ENCODE measurements at regions not wholly inside any gene's neighbourhood (a gene's known extent, or its start where the extent isn't known, plus 50 kb on each side); places are given as distances from the start of the nearest gene placed in this dataset.

DNA sequence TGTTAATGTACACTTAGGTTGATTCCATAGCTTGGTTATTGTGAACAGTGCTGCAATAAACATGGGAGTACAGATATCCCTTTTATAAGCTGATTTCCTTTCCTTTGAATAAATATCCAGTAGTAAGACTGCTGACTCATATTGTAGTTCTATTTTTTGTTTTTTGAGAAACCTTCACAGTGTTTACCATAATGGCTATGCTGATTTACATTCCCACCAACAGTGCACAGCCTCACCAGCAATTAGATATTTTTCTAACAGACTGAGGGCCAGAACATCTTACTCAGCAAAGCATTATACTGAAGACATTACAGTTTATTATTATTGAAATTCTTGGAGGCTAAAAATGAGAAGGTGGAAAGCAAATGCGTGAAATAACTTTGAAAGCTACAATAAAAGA is 187.3 kb upstream of the HEY2 start:
- TF ChIP-seq, protein P1, sequence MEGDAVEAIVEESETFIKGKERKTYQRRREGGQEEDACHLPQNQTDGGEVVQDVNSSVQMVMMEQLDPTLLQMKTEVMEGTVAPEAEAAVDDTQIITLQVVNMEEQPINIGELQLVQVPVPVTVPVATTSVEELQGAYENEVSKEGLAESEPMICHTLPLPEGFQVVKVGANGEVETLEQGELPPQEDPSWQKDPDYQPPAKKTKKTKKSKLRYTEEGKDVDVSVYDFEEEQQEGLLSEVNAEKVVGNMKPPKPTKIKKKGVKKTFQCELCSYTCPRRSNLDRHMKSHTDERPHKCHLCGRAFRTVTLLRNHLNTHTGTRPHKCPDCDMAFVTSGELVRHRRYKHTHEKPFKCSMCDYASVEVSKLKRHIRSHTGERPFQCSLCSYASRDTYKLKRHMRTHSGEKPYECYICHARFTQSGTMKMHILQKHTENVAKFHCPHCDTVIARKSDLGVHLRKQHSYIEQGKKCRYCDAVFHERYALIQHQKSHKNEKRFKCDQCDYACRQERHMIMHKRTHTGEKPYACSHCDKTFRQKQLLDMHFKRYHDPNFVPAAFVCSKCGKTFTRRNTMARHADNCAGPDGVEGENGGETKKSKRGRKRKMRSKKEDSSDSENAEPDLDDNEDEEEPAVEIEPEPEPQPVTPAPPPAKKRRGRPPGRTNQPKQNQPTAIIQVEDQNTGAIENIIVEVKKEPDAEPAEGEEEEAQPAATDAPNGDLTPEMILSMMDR (IDR thresholded peaks at IDR 0.05; ENCODE audit: low read depth, low read length): no peak
- H3K4me3 ChIP-seq (ENCODE audit: low read depth, low read length): no peak overlapping the region
- in situ Hi-C loops (cut with HindIII; ENCODE audit: low sequenced_read_pairs): no loop called here
- no peak for DNase-seq (ENCODE audit: low read depth, low spot score)

DNA sequence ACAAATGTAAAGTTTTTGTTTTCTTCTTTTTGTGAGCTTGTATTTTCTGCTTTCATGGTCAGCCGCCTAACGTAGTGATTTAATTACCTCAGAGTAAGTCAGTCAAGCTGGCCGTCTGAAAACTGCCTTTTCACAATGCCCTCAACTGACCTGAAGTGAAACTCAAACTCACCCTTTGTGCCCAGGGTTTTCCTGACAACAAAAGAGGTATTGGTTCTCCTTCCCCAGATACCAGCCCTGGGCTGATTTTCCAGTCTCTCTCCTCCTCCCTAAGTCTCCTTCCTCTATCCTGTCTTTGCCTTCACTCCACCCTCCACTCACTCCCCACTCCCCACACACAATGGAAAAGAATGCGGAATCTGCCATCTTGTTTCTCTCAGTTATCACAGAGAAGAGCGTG is 184.5 kb upstream of the HEY2 start:
- in situ Hi-C loops (cut with HindIII; ENCODE audit: low sequenced_read_pairs): no loop called here
- H3K4me3 ChIP-seq (ENCODE audit: low read depth, low read length): no peak overlapping the region
- no peak for DNase-seq (ENCODE audit: low read depth, low spot score)
- TF ChIP-seq, protein P1 (IDR thresholded peaks at IDR 0.05; ENCODE audit: low read depth, low read length): no peak

DNA sequence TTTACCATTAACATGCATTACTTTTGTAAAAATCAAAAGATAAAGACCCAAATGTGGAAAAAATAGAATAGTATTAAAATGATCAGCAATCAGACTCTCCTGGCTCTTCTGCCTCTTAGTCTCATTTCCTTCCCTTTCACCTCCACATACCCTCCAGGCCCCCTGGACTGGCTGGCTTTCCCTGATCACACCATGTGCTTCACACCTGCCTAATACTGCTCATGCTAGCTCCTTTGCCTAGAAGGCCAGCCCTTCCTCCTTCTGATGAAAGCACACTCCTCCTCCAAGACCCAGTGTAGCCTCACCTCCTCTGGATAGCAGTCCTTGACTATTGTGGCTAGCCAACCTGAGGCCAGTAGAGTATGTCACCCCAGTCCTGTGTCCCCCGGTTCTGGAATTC is 182.0 kb upstream of the HEY2 start:
- in situ Hi-C loops (cut with HindIII; ENCODE audit: low sequenced_read_pairs): no loop called here
- TF ChIP-seq, protein P1 (IDR thresholded peaks at IDR 0.05; ENCODE audit: low read depth, low read length): no peak
- no peak for DNase-seq (ENCODE audit: low read depth, low spot score)
- H3K4me3 ChIP-seq (ENCODE audit: low read depth, low read length): no peak overlapping the region

DNA sequence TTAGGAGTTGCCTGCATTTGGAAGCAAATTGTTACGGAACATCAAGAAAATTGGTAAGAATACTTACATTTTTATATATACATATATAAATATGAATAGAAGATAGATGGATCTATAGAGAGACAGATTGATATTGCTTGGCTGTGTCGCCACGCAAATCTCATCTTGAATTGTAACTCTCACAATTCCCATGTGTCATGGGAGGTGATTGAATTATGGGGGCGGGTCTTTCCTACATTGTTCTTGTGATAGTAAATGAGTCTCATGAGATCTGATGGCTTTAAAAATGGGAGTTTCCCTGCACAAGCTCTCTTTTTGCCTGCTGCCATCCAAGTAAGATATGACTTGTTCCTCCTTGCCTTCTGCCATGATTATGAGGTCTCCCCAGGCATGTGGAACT is 180.8 kb upstream of the HEY2 start:
- DNase-seq (ENCODE audit: low read depth, low spot score): no peak
- TF ChIP-seq, protein P1 (IDR thresholded peaks at IDR 0.05; ENCODE audit: low read depth, low read length): no peak
- in situ Hi-C loops (cut with HindIII; ENCODE audit: low sequenced_read_pairs): no loop called here
- H3K4me3 ChIP-seq (ENCODE audit: low read depth, low read length): no peak overlapping the region

DNA sequence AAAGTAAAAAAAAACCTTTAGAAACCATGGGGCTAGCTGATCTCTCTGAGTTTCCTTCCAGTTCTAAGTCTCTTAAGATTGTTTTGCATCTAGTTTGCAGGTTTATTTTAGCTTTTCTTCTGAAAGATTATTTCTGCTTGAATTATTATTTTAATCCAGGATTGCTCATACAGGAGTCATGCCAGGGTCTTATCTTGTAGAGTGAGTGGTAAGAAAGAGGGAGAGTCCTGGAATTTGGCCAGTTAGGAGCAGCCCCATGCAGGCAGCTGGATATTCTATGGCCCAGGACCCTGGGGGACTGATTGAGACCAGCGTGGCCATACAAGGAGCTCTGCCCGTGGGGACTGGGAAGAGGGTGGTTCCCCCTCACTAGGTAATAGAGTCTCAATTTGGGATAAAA is 178.9 kb upstream of the HEY2 start:
- in situ Hi-C loops (cut with HindIII; ENCODE audit: low sequenced_read_pairs): no loop called here
- TF ChIP-seq, protein P1 (IDR thresholded peaks at IDR 0.05; ENCODE audit: low read depth, low read length): no peak
- no peak overlapping the region for H3K4me3 ChIP-seq (ENCODE audit: low read depth, low read length)

DNA sequence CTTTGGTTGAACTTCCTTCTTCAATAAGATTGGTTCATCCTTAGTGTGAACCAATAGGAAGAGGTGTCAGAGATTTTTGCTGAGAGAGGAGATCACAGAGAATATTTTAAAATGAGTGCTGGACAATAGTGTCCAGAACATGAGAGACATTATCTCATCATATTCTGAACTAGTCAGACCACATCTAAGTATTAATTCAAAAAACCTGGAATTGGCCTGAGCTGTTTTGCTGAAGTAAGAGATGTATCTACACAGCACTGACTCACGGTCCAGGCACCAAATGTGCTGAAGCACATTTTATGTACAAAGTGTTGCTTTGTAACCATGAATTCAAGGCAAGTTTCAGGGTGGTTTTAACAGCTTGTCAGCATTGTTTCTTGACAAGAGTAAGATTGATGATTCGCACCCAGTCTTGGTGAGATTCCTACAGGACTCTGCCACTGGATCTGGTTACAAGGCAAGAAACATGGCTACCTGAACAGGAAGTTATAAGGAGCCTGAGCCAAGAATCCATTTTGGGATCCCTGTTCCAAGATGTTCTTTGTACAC is 178.2 kb upstream of the HEY2 start:
- TF ChIP-seq, protein P1 (IDR thresholded peaks at IDR 0.05; ENCODE audit: low read depth, low read length): no peak
- no peak overlapping the region for H3K4me3 ChIP-seq (ENCODE audit: low read depth, low read length)
- DNase-seq (ENCODE audit: low read depth, low spot score): no peak
- in situ Hi-C loops (cut with HindIII; ENCODE audit: low sequenced_read_pairs): no loop called here

More for the DNA sequence above, 178.9 kb upstream of the HEY2 start:
- DNase-seq (ENCODE audit: low read depth, low spot score): no peak

DNA sequence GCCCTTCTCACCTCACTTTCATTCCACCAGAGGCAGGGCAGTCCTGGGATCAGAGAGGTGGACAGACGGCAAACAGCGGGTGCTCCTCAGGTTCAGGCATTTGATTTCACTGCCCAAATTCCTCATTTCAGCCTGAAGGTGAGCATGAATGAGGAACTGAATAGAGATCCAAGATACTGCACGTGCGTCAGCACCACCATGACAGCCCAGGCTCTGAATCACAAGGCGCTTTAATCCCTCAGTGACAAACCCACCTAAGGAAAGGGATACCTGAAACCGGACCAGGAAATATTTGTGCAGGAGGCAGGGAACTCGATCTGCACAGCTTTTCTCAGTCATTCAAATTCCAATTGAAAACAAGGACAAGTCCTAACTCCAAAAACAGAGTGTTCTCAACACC is 174.8 kb upstream of the HEY2 start:
- in situ Hi-C loops (cut with HindIII; ENCODE audit: low sequenced_read_pairs): no loop called here
- no peak for DNase-seq (ENCODE audit: low read depth, low spot score)
- H3K4me3 ChIP-seq (ENCODE audit: low read depth, low read length): no peak overlapping the region
- TF ChIP-seq, protein P1 (IDR thresholded peaks at IDR 0.05; ENCODE audit: low read depth, low read length): no peak
